Activated CD4-positive, alpha-beta T cell treated with anti-CD3 and anti-CD28 coated beads, Interleukin-10, Interleukin-2, amounts not matched to agents 100 ng/mL and 50 ng/mL, durations not matched to agents 16 hours and 8 hours (primary cell): ENCODE measurements at regions not wholly inside any gene's neighbourhood (a gene's known extent, or its start where the extent isn't known, plus 50 kb on each side); places are given as distances from the start of the nearest gene placed in this dataset.

Experiments used
- DNase-seq: peaks from one replicate; pipeline ENCODE4 v3.0.0-alpha.2; 2020

- DNase-seq: no peak
Observed at GRCh38 chr10:111837086-111837485, 346.5 kb downstream of the GPAM start.

- no peak for DNase-seq
Observed at GRCh38 chr10:111837985-111838384, 345.6 kb downstream of the GPAM start.

- no peak for DNase-seq
Observed at GRCh38 chr10:111840546-111840945, 343.0 kb downstream of the GPAM start.

GRCh38 chr10:111852801-111853200, 330.8 kb downstream of the GPAM start:
- no peak for DNase-seq

GRCh38 chr10:111856631-111857030, 326.9 kb downstream of the GPAM start:
- DNase-seq: no peak

GRCh38 chr10:111865550-111865949, 318.0 kb downstream of the GPAM start:
- no peak for DNase-seq

GRCh38 chr10:111871458-111871857, 312.1 kb downstream of the GPAM start:
- DNase-seq: no peak

- peak; percentile 2 for DNase-seq
Observed at GRCh38 chr10:111872591-111872990, 311.0 kb downstream of the GPAM start.

- no peak for DNase-seq
Observed at GRCh38 chr10:111873041-111873440, 310.5 kb downstream of the GPAM start.

GRCh38 chr10:111873621-111874135, 309.9 kb downstream of the GPAM start:
- no peak for DNase-seq

- DNase-seq: no peak
Observed at GRCh38 chr10:111874576-111874975, 309.0 kb downstream of the GPAM start.

- no peak for DNase-seq
Observed at GRCh38 chr10:111875725-111876124, 307.8 kb downstream of the GPAM start.

GRCh38 chr10:111877258-111877657, 306.3 kb downstream of the GPAM start:
- no peak for DNase-seq

- DNase-seq: no peak
Observed at GRCh38 chr10:111879969-111880368, 303.6 kb downstream of the GPAM start.

GRCh38 chr10:111885046-111885445, 298.5 kb downstream of the GPAM start:
- no peak for DNase-seq

- DNase-seq: no peak
Observed at GRCh38 chr10:111885919-111886318, 297.6 kb downstream of the GPAM start.

- DNase-seq: no peak
Observed at GRCh38 chr10:111887266-111887665, 296.3 kb downstream of the GPAM start.

GRCh38 chr10:111890046-111890445, 293.5 kb downstream of the GPAM start:
- no peak for DNase-seq

- no peak for DNase-seq
Observed at GRCh38 chr10:111916011-111916410, 267.6 kb downstream of the GPAM start.

- DNase-seq: no peak
Observed at GRCh38 chr10:111921821-111922220, 261.7 kb downstream of the GPAM start.

- no peak for DNase-seq
Observed at GRCh38 chr10:111923032-111923431, 260.5 kb downstream of the GPAM start.

- DNase-seq: no peak
Observed at GRCh38 chr10:111926286-111926685, 257.3 kb downstream of the GPAM start.

- no peak for DNase-seq
Observed at GRCh38 chr10:111933937-111934336, 249.6 kb downstream of the GPAM start.

GRCh38 chr10:111934931-111935330, 248.6 kb downstream of the GPAM start:
- no peak for DNase-seq

- no peak for DNase-seq
Observed at GRCh38 chr10:111936143-111936542, 247.4 kb downstream of the GPAM start.

- DNase-seq: no peak
Observed at GRCh38 chr10:111944331-111944730, 239.2 kb downstream of the GPAM start.
